Bronchial epithelial cell (primary cell): ENCODE measurements at regions not wholly inside any gene's neighbourhood (a gene's known extent, or its start where the extent isn't known, plus 50 kb on each side); places are given as distances from the start of the nearest gene placed in this dataset.
"Not testable (repeated sequence)": the region's sequence is repeated elsewhere in the genome, so short reads cannot be mapped to it uniquely, and the experiment has no call there.

Experiments
- DNase-seq: peaks from one replicate; pipeline ENCODE4 v3.0.0-alpha.2; 2010; ENCODE audit warnings: low read depth
- FAIRE-seq: peaks from 2 replicates; lab custom pipeline; 2011; peaks lifted over from hg19 to GRCh38; lab: Jason Lieb, UNC
- H3K27me3 ChIP-seq: 2 replicates; pipeline ENCODE4 v1.5.1; 2011; ENCODE audit warnings: low read length; ENCODE audit not compliant: control insufficient read depth, insufficient read depth
- H3K36me3 ChIP-seq: 2 replicates; pipeline ENCODE4 v1.5.1; 2011; ENCODE audit warnings: low read length; ENCODE audit not compliant: control insufficient read depth, insufficient read depth
- H3K4me3 ChIP-seq: 2 replicates; pipeline ENCODE4 v1.5.1; 2011; ENCODE audit warnings: mild to moderate bottlenecking, low read depth, low read length, control low read depth
- CTCF ChIP-seq: IDR thresholded peaks from 2 replicates; pipeline ENCODE4 v1.5.1; 2011; ENCODE audit warnings: mild to moderate bottlenecking, moderate library complexity, low read length, control low read depth, inconsistent platforms; ENCODE audit not compliant: insufficient read depth, severe bottlenecking

DNA sequence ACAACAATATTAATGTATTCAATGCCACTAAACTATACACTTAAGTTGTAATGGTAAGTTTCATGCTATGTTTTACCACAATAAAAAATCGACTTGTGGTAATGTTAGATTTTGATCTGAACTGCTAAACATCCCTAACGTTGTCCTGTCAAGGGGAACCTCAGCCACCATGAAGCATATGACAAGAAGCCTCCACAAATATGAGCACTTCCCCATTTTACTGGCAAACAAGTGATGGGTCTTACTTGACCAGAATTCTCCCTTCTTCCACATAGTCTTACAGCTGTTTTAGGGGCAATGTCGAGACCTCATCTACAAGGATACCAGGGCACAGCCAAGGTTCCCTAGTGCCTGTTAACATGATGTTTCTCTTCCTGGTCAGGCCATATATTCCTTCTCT is 124.2 kb upstream of the ABI3BP start:
- DNase-seq: no peak
- TF ChIP-seq CTCF: no peak
- Histone ChIP-seq H3K27me3 (no peaks in the 10 kb centered on the region), H3K36me3 (no peaks in the 10 kb centered on the region), H3K4me3 (no peak overlapping the region)
- FAIRE-seq: no peak

DNA sequence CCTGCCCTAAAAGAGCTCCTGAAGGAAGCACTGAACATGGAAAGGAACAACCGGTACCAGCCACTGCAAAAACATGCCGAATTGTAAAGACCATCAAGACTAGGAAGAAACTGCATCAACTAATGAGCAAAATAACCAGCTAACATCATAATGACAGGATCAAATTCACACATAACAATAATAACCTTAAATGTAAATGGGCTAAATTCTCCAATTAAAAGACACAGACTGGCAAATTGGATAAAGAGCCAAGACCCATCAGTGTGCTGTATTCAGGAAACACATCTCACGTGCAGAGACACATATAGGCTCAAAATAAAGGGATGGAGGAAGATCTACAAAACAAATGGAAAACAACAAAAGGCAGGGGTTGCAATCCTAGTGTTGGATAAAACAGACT is 117.1 kb upstream of the ABI3BP start:
- not testable (repeated sequence) for DNase-seq, FAIRE-seq

GRCh38 chr3:101104321-101104720 is 111.1 kb upstream of the ABI3BP start:
- no peak for TF ChIP-seq CTCF
- DNase-seq: no peak
- Histone ChIP-seq H3K4me3 (no peak overlapping the region), H3K36me3 (no peaks in the 10 kb centered on the region), H3K27me3 (no peaks in the 10 kb centered on the region)
- no peak for FAIRE-seq

More for the DNA sequence above, 117.1 kb upstream of the ABI3BP start:
- not testable (repeated sequence) for H3K27me3 ChIP-seq, H3K36me3 ChIP-seq, H3K4me3 ChIP-seq

DNA sequence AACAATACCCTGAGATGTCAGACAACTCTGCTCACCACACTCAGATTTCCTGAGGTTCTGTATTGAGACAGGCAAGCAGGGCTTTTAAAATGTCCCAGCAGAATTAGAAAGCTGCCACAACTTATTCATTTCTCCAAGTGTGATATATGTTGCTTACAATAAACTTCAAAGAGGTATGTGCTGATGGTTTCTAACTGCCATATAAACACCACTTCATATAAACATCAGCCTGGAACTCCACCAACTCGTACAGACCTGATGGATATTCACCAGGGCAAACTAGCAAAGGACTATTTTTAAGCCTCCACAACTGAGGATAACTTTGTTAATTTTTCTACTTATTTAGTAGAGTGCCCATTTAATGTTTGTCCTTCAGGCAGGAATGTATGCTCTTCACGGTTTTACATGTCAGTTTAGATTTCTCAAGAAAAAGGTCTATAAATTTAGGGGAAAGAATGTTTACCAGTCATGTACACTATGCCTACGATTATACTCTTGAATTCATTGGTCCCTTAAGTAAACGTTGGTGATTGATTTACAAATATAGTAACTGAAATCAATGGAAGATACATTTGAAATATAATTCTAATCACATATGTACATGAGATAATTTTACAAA is 109.6 kb upstream of the ABI3BP start:
- Histone ChIP-seq H3K4me3 (no peak overlapping the region), H3K36me3 (no peaks in the 10 kb centered on the region), H3K27me3 (no peaks in the 10 kb centered on the region)
- DNase-seq (no peak), FAIRE-seq (no peak)
- no peak for TF ChIP-seq CTCF

GRCh38 chr3:101100361-101101009 is 107.3 kb upstream of the ABI3BP start:
- no peak for FAIRE-seq
- Histone ChIP-seq H3K36me3 (no peaks in the 10 kb centered on the region), H3K4me3 (no peak overlapping the region), H3K27me3 (no peaks in the 10 kb centered on the region)
- no peak for DNase-seq
- TF ChIP-seq CTCF: no peak

DNA sequence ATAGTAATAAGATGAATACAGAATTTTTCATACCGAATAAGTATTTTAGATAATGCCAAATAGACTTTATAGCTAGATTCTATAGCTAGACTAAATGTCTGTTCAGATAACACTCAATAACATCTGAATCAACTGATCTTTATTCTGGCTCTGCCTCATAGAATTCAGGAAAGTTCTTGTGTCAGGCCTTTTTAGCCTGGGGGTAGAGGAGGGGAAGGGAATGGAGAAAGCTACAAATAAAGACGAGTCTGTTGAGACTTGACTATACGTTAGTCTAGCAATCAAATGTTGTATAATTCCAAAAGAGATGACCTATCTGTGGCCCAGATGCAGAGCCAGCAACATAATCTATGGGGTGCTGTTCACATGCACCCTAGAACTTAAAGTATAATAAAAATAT is 106.6 kb upstream of the ABI3BP start:
- Histone ChIP-seq H3K4me3 (no peak overlapping the region), H3K27me3 (no peaks in the 10 kb centered on the region), H3K36me3 (no peaks in the 10 kb centered on the region)
- FAIRE-seq (no peak), DNase-seq (no peak)
- no peak for TF ChIP-seq CTCF
